Activated gamma-delta T cell (primary cell): ENCODE measurements at regions not wholly inside any gene's neighbourhood (a gene's known extent, or its start where the extent isn't known, plus 50 kb on each side); places are given as distances from the start of the nearest gene placed in this dataset.

ENCODE experiments used
- DNase-seq: peaks from one replicate; lab custom pipeline; 2025; lab: John Stamatoyannopoulos, UW

GRCh38 chr5:159422361-159422760, 92.1 kb upstream of the IL12B start:
- no peak for DNase-seq

- no peak for DNase-seq
Observed at GRCh38 chr5:159422910-159423309, 92.6 kb upstream of the IL12B start.

DNA sequence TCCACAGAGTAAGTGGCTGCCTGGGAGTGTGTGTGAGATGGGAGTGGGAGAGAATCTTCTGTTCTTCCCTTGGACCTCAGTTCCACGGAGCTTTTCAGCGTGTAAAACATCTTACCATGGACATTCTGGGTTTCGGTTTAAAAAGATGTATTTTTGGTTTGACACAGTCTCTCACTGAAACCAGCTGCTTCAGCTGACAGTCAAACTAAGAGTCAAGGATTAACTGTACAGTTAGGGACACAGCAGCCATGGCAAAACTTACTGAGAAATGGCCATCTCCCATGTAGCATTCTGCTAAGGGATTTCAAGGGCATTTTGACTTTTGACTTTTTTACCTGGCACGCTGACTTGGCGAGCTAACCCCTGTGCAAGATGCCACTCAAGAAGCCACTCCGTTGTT, 93.8 kb upstream of the IL12B start:
- no peak for DNase-seq

DNA sequence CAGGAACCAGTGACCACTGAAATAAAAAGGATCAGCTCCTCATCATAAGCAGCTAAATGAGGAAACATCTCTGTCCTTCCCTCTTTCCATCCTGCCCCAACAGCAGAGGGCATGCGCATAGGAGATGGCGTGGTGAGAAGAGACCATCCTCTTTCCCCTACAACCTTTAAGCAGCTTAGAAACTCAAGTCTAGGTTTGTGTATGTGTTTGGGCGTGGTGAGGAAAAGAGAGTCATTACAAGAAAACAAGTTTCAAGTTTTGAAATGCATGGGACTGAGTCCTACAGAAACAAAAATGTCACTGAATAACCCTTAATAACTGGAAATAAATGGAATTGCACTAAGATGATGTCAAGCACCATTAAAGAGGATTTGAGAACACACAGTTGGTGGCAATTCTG, 96.4 kb upstream of the IL12B start:
- no peak for DNase-seq

GRCh38 chr5:159427180-159428012, 97.1 kb upstream of the IL12B start:
- DNase-seq, result no peak

DNA sequence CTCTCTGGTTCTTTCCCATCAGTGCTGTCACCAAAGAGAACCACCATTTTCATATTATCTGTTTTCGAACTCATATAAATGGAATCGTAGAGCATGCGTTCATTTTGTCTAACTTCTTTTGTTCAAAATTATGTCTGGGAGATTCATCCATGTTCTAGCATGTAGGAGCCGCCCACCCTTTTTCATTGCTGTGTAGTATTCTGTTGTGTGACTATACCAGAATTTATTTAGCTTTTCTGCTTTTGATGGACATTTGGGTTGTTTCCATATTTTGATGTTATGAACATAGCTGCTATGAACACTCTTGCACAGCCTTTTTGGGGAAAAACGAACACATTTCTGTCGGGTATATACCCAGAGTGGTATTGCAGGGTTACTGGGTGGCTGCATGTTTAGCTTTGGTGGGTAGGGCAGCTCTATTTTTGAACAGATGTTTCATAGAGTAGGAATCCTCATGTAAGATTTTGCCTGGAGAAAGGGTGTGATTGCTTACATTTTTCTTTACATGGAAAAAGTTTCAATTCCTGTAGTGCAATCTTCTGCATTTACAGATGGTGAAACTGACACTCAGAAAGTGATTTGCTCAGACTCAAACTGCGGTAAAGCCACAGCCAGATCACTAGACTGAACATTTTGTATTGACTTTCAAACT, 100.2 kb upstream of the IL12B start:
- DNase-seq, result no peak

- no peak for DNase-seq
Observed at GRCh38 chr5:159435855-159436254, 105.6 kb upstream of the IL12B start.

GRCh38 chr5:159438092-159438491, 107.8 kb upstream of the IL12B start:
- DNase-seq, result no peak

DNA sequence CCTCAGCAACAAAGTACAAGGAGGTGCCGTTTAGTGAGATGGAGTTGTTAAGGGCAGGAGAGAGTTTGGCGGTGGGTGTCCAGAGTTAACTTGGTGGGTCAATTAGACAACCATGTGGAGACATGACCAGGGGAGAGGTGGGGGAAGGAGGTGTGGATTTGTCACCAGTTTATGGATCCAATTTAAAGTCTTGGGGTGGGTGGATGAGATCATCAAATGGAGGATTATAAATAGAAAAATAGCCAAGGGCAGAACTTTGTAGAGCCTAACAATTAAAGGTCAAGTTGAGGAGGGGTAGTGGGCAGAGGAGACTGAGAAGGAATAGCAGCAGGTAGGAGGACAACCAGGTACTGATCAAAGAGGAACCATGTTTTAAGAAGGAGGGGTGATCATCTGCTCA, 108.7 kb upstream of the IL12B start:
- no peak for DNase-seq

GRCh38 chr5:159440235-159440634, 109.9 kb upstream of the IL12B start:
- DNase-seq, result no peak

- DNase-seq, result no peak
Observed at GRCh38 chr5:159440968-159441367, 110.7 kb upstream of the IL12B start.

DNA sequence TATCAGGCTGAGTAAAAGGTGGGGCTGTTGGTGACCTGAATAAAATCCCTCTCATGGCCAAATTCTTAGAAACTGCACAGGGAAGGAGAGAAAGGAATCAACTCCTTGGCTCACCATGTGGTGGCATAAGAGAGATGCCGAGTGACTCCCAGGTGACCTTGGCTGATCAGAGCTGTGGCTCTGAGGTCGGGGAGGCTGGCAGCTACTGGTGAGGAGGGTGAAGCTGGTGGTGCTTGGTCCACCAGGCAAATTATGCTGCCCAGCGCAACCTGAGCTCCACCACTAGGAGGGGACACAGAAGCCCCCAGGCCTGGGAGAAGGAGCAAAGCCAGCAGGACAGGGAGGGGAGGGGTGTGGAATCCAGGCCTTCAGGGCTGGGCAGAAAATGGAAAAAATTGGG, 111.2 kb upstream of the IL12B start:
- DNase-seq, result no peak

- DNase-seq, result no peak
Observed at GRCh38 chr5:159442206-159442850, 112.0 kb upstream of the IL12B start.

DNA sequence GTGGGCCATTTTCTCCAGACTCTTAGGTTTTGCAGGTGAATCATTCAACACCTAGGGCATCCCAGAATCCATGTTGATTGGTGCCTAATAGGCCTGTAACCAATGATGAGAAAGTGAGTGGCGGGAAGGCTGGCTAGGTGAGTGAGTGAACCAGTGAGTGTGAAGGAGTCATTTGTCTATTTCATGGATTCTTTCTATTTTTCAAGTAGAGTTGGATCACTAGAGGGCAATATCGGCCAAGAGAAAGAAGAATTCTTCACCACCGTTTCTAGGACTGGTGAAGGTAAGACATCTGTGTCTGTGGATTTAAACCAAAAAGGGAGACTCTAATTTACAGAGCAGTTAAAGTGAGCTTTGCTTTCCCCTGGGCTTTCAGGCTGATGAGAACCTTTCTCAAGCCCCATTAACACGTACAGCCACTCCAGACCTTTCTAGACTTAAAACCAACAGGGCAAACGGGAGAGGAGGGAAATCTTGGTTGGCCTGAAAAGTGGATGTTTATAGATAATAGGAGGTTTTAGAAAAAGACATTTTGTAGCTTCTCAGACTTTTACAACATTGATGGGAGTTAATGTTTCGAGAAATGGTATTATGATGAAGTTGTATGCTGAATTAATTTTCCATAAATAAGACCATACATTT, 114.3 kb upstream of the IL12B start:
- no peak for DNase-seq

- no peak for DNase-seq
Observed at GRCh38 chr5:159447116-159447515, 116.8 kb upstream of the IL12B start.

DNA sequence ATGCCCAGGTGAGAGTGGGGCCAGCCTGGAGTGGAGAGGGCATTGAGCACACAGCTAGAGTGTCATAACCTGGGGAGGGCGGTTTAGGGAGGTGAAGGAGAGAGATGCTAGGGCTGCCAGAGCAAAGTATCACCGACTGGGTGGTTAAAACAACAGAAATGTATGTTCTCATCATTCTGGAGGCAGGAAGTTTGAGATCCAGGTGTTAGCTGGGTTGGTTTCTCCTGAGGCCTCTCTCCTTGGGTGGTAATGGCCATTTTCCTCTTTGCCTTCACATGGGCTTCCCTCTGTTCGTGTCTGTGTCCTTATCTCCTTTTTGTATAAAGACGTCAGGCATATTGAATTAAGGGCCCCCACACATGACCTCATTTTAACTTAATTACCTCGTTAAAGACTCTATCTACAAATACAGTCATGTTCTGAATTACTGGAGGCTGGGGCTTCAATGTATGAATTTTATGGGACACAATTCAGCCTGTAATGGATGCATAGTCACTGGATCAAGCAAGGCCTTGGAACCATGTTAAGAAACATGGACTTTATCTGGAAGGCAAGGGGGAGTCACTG, 118.6 kb upstream of the IL12B start:
- no peak for DNase-seq

- no peak for DNase-seq
Observed at GRCh38 chr5:159449925-159450324, 119.6 kb upstream of the IL12B start.

DNA sequence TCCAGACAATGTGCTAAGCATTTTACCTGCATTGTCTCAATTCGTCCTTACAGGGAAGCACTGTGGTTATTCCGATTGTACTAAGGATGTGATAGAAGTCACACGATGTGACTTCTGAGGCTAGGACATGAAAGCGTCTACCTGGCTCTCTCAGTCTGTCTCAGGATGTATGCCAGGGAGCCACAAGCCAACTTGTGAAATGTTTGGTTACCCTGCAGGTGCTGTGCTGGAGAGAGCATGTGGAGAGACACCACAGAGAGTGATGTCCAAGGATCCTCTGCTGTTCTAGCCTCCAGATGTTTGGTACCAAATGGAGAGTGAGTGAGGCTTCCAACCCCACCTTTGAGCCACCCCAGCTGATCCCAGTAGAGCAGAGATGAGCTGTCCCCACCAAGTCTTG, 120.1 kb upstream of the IL12B start:
- DNase-seq, result no peak

DNA sequence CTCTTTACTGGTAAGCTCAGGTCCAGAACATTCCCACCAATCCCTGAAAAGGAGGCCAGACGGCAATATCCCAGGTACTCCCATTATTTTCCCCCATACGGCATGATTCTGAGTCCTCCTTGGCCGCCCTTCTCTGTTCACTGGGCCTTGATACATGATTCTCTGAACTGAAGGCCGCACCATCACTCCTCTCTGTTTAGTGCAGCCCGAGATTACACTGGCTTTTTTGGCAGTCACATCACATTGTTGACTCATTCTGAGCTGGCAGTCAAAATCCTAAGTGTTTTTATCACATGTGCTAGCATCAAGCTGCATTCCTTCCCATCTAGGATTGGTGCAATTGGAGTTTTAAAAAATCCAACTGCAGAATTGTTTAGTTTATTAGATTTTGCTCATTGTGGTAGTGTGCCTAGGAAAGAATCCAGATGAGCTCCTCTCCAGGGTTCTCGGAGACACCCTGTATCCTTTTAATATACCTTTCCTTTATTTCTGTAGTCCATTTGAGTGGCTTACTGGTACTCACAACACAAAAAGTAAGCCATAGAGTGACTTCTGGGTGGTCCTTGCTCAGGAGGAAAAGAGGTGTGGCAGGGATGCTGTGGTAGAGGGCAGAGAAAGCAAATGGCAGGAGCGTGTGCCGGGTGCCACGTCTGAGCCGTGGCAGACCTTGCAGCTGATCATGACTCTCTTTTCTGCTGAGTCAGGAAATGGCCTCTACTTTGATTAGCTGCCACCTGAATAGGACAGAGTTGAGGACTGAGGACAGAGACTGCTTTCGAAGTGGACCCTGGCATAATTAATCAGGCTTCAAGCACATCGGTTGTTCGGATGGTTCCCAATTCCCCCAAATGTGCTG, 121.1 kb upstream of the IL12B start:
- DNase-seq, result no peak

DNA sequence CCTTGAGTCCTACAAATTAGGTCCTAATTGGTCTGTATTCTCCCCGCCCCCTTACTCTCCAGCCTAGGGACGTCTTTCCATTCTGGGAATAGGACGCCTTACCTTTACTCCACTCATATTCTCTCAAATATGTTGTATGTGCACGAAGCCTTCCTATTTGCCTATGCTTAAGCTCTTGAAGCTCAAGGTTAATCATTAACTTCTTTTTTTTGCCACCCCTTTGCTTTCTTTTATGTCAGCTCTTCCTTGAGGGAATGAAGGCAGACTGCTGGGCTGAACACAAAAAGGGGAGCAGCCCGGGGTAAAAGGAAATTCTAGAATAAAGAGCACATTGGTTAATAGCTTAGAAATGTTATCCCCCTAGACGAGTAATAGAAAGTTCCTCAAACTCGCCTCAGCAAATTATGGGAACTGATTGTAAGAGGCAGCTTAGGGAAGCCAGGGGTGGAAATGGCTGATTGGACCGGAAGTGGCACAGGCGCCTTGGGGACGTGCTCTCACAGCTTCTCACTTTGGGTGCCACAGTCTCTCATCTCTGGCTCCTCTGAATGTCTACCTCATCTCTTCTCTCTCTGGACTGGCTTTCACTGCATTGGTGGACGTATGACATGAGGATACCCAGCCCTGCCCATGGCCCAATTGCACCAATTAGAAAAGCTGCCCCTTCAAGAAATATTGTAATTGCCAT, 122.3 kb upstream of the IL12B start:
- DNase-seq, result no peak

DNA sequence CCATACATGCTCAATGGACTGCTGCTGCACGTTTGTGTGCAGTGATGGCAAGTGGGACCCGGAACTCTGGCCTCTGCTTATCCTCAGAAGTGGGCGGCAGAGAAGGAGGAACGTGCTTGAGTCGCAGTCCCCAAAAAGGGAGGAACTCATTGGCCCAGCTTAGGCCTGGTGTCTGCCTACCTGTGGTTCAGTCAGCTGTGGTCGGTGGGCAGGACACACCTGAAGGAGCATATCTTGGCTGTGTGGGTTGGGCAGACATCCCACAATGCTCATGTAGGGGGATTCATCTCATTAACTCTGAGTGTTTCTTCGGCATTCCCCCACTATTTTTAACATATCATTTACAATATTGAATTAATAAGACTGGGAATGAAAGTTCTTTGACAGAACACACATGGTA, 122.9 kb upstream of the IL12B start:
- DNase-seq, result no peak
